HG03159 (cell line): ENCODE measurements at regions not wholly inside any gene's neighbourhood (a gene's known extent, or its start where the extent isn't known, plus 50 kb on each side); places are given as distances from the start of the nearest gene placed in this dataset.
"Not testable (repeated sequence)": the region's sequence is repeated elsewhere in the genome, so short reads cannot be mapped to it uniquely, and the experiment has no call there.

Experiments used
- ATAC-seq: cut with Tn5 transposase; IDR thresholded peaks from one replicate; pipeline ENCODE4 v1.9.1; 2021; ENCODE audit warnings: mild to moderate bottlenecking, moderate library complexity; ENCODE audit not compliant: unreplicated experiment

DNA sequence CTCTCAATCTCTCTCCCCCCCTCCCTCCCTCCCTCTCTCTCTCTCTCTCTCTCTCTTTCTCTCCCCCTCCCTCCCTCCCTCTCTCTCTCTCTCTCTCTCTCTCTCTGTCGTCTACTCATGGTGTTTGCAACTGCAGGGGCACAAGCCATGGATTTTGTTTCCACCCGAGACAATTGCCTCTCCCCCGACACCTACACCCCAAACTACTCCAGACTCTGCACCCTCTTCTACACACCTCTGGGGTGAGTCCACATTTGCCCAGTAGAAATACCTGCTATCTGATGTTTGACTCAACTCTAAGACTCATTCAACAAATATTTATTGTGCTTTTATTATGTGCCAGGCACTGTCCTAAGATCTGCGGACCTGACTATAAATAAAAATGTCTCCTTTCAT, 93.7 kb downstream of the TMEM17 start:
- no peak for ATAC-seq

DNA sequence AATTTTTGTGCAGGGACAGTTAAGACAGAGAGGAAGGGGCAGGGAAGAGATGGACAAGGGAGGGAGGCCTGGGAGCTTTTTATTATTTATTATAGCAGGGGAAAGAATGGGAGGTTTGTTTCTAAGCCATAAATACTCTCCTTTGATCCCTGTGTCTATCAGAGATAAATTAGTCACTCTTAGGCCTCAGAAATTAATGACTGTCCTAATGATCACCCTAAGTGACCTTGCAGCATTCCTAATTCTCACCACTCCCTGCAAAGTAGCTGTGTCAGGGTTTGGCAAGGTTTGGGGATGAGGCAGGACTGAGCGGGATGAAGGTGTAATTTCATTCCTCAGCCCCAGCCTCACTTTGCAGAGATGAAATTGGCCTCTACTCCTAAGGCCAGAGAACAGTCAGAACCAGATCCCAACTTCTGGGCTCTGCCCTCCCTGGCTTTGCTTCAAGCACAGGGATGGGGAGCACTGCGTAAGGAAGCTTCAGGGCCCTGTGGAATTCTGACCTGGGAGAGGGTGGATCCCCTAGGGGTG, 95.0 kb downstream of the TMEM17 start:
- no peak for ATAC-seq

GRCh38 chr2:62410015-62410453, 96.0 kb downstream of the TMEM17 start:
- ATAC-seq: no peak

DNA sequence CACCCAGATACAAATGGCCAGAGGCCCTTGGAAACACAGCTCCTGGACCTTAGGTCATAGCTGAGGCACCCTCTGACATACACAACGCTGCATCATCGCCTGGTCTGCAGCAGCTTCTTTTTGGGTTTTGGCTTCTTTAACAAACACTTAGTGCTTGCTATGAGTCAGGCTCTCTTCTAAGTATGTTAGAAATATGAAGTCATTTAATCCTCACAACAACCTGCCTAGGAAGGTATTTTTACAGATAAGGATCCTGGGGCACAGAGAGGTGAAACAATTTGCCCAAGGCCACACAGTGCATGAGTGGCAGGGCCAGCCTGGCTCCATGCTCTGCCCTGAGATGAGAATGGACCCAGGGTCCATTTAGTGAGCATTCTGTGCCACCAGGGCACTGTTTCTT, 96.6 kb downstream of the TMEM17 start:
- no peak for ATAC-seq

DNA sequence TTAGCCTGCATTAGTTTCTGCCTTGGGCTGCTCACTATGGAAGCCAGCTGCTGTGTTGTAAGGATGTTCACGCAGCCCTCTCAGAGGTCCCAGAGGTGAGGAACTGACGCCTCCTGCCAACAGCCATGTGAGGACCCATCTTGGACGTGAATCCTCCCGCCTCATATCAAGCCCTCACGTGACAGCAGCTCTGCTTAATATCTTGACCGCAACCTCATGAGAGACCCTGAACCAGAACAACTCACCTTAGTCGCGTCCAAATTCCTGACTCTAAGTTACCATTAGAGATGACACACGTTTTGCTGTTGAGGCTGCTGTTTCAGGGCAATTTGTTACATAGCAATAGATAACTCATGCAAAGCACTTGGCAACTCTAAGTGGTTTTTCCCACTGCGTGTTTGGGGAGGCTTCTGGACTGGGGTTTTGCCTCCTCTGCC, 97.7 kb downstream of the TMEM17 start:
- ATAC-seq: no peak

DNA sequence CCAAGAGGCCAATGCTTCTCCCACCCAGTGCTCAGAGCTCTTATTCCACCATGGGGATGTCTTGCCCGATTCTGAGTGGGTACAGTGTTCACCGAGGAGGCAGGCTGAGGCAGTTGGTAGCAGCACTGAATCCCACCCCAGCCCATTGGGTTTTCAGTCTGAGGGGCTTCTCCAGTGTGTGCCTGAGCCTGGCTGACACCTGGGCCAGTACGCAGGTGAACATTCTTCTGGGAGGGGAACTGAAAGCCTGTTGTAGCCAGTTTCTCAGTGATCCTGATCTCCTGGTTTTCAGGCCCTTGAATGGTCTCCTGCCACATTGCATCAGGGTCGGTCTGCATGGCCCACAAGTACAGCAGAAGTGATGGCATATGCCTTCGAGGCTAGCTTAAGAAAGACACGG, 98.2 kb downstream of the TMEM17 start:
- ATAC-seq: no peak

DNA sequence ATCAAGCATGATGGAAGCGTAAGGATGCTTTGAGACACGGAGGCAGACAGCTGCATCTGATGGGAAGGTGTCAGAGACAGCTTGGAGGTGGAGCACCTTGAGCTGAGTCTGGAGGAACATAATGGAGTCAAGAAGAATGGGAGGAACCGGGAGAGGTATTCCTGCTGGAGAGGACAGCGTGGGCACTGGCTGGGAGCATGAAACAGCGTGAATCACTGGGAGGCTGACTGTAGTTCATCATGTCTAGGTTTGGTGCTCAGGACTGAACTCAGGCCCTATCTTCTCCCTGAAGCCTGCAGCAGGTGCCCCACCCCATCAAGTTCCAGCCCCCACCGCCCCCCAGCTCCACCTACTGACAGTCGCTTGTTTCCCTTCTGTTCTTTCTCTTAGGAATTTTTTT, 98.6 kb downstream of the TMEM17 start:
- no peak for ATAC-seq

DNA sequence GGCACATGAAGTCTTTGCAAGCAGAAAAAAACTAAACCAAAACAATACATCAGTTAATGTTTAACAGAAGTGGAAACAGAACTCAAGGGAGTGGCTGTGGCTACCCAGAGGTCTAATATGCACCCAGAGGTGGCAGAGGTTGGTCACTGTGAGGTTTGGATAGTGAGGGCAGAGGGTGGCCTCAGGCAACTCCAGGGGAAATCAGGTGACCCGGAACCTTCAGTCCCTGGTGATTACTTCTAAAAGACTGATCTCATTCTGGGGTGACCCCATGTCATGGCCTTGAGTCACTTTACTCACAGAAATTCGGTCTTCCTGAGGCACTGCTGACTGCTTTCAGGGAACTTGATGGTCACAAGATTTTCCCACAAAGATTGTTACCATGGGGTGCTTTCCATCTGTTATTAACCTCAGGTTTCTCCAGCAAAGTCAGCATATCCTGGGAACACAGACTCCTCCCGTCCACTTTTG, 99.4 kb downstream of the TMEM17 start:
- no peak for ATAC-seq

GRCh38 chr2:62404913-62405312, 101.1 kb downstream of the TMEM17 start:
- no peak for ATAC-seq

DNA sequence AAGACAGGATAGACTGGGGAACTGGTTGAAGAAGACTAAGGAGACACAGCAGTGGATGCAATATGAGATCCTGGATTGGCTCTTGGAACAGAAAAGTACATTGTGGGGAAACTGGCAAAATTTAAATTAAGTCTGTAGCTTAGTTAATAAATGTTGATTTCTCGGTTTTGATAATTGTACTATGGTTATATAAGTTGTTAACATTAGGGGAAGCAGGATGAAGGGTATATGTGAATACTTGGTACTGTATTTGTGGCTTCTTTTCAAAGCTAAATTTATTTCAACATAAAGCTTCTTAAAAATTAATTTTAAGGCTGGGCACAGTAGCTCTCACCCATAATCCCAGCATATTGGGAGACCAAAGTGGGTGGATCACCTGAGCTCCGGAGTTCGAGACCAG, 103.8 kb downstream of the TMEM17 start:
- ATAC-seq: no peak

DNA sequence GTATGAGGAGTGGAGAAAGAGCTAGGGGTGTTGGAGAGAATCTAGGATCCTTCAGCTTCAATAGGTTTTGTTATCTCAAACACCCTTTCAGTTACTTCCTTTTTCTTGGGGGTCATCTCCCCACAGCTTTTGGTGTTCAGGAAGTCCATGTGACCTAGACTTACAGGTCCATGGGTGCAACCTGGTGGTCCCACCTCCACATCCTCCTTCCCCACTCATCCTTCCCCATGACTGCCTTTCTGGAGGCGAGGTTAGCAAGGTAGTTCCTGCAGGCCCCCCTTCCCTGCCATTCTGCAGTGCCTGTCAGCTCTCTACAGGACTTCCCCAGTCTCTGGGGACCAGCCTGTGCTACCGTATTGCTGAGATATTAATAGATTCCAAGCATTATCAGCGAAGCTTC, 107.6 kb downstream of the TMEM17 start:
- no peak for ATAC-seq

GRCh38 chr2:62396880-62397279, 109.1 kb downstream of the TMEM17 start:
- no peak for ATAC-seq

- ATAC-seq: no peak
Measured at GRCh38 chr2:62393293-62393692, 112.7 kb downstream of the TMEM17 start.

- ATAC-seq: no peak
Measured at GRCh38 chr2:62391696-62392095, 114.3 kb downstream of the TMEM17 start.

DNA sequence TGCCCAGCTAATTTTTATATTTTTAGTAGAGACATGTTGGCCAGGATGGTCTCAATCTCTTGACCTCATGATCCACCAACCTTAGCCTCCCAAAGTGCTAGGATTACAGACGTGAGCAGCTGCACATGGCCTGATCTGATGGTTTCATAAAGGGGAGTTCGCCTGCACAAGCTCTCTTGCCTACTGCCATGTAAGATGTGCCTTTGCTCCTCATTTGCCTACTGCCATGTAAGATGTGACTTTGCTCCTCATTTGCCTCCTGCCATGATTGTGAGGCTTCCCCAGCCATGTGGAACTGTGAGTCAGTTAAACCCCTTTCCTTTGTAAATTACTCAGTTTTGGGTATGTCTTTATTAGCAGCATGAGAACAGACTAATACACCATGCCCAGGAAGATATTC, 119.6 kb downstream of the TMEM17 start:
- not testable (repeated sequence) for ATAC-seq

DNA sequence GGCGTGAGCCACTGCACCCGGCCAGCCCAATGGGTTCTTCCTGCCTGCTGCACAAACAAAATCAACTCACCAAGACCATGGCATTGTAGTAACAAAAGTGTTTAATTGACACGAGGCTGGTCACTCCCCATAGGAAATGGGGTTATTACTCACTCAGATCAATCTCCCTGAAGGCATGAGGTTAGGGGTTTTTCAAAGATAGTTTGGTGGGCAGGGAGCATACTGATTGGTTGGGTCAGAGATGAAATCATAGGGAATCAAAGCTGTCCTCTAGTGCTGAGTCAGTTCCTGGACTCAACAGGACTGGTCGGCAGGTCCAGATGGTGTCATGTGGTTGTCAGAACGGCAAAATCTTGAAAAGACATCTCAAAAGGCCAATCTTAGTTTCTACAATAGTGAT, 122.1 kb downstream of the TMEM17 start:
- no peak for ATAC-seq

DNA sequence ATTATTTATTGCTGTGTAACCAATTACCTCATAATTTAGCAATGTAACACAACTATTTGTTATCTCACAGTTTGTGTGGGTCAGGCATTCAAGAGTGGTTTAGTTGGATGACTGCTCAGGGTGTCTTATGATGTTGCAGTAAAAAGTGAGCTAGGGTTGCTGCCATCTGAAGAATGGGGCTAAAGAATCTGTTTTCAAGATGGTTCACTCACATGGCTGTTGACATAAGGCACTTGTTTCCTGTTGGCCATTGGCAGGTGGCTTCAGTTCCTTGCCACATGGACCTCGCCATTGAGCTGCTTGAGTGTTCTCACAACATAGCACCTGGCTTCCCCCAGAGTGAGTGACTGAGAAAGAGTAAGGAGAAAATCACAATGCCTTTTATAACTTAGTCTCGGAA, 123.2 kb downstream of the TMEM17 start:
- no peak for ATAC-seq

- no peak for ATAC-seq
Measured at GRCh38 chr2:62382122-62382521, 123.9 kb downstream of the TMEM17 start.

DNA sequence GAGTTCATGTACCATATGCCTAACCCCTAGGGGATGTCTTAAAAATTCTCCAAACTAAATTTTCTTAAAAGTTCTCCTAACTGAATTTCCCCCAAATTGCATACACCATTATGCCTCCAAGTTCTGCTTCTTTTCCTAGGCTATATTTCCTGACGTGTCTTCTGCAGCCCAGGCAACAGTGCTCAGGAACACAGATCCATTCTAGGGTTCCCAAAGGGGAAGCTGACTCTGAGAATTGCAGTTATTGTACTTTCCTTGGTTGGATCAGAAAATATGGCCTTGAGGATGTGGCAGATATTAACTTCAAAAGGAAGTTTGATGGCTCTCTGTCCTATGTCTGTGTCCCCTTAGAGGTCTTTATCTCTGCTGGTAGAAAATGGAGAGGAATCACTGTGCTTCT, 124.3 kb downstream of the TMEM17 start:
- ATAC-seq: no peak

DNA sequence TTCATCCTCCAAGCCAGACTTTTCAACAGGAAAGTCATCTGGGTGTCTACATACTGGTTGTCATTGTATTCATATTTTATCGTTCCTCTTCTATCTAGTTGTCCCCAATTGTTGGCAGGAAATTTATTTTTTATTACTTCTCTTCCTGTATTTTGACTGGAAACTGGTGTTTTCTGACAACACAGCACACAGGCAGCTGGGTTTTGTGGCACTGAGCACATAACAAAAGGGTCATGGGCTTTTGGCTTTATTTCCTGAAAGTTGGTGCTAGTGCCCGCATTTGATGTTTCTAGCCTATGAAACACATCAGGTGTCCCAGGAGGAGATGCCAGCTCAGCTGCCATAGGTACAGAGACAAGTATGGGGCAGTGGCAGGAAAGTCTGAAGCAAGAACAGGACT, 126.4 kb downstream of the TMEM17 start:
- ATAC-seq: no peak

- no peak for ATAC-seq
Measured at GRCh38 chr2:62375113-62375420, 130.9 kb downstream of the TMEM17 start.

- no peak for ATAC-seq
Measured at GRCh38 chr2:62374301-62375112, 131.5 kb downstream of the TMEM17 start.

GRCh38 chr2:62372824-62373223, 133.2 kb downstream of the TMEM17 start:
- no peak for ATAC-seq
